Panc1 (cell line): ENCODE measurements at regions not wholly inside any gene's neighbourhood (a gene's known extent, or its start where the extent isn't known, plus 50 kb on each side); places are given as distances from the start of the nearest gene placed in this dataset.

Source experiments
- POLR2AphosphoS5 ChIP-seq: IDR thresholded peaks from 2 replicates; pipeline ENCODE4 v1.6.1; 2012; ENCODE audit warnings: mild to moderate bottlenecking, low read depth, low read length, moderate library complexity
- TCF7L2 ChIP-seq: IDR thresholded peaks from 2 replicates; pipeline ENCODE4 v1.6.1; 2011; ENCODE audit warnings: mild to moderate bottlenecking, low read depth, low read length, inconsistent platforms
- TF ChIP-seq, protein P1 (sequence below): fragments of 450-650 bp; IDR thresholded peaks from 2 replicates; pipeline ENCODE4 v1.5.1; 2017; ENCODE audit warnings: mild to moderate bottlenecking
- TF ChIP-seq, protein P2 (sequence below), 2 experiments: IDR thresholded peaks; 2 replicates each; pipeline ENCODE4 v1.6.1; 2011 to 2012; ENCODE audit warnings: low read depth in 2 of 2, control low read depth in 1 of 2, low read length in 1 of 2, mild to moderate bottlenecking in 1 of 2, moderate library complexity in 1 of 2; ENCODE audit not compliant: insufficient read depth in 1 of 2

DNA sequence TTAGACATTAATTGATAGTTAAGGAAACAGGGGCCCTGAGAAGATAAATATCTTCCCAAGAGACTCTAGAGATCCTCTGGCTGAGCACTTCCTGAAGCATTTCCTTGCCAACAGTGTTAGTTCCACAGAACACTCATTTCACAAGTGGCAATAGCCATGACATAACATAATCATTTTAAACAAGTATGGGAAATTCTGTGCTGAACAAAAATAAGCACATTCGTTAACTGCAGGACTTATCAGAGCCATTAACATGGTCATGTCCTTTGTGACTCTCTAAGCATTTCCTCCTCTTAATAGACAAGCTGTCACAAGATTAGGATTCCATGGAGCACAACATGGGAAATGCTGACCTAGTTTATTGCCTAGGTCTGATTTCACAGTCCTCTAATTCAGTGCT, 184.9 kb downstream of the SNX18 start:
- TF ChIP-seq, protein P1, sequence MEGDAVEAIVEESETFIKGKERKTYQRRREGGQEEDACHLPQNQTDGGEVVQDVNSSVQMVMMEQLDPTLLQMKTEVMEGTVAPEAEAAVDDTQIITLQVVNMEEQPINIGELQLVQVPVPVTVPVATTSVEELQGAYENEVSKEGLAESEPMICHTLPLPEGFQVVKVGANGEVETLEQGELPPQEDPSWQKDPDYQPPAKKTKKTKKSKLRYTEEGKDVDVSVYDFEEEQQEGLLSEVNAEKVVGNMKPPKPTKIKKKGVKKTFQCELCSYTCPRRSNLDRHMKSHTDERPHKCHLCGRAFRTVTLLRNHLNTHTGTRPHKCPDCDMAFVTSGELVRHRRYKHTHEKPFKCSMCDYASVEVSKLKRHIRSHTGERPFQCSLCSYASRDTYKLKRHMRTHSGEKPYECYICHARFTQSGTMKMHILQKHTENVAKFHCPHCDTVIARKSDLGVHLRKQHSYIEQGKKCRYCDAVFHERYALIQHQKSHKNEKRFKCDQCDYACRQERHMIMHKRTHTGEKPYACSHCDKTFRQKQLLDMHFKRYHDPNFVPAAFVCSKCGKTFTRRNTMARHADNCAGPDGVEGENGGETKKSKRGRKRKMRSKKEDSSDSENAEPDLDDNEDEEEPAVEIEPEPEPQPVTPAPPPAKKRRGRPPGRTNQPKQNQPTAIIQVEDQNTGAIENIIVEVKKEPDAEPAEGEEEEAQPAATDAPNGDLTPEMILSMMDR, result no peak
- TF ChIP-seq POLR2AphosphoS5 (no peak), TCF7L2 (no peak)
- TF ChIP-seq, protein P2, sequence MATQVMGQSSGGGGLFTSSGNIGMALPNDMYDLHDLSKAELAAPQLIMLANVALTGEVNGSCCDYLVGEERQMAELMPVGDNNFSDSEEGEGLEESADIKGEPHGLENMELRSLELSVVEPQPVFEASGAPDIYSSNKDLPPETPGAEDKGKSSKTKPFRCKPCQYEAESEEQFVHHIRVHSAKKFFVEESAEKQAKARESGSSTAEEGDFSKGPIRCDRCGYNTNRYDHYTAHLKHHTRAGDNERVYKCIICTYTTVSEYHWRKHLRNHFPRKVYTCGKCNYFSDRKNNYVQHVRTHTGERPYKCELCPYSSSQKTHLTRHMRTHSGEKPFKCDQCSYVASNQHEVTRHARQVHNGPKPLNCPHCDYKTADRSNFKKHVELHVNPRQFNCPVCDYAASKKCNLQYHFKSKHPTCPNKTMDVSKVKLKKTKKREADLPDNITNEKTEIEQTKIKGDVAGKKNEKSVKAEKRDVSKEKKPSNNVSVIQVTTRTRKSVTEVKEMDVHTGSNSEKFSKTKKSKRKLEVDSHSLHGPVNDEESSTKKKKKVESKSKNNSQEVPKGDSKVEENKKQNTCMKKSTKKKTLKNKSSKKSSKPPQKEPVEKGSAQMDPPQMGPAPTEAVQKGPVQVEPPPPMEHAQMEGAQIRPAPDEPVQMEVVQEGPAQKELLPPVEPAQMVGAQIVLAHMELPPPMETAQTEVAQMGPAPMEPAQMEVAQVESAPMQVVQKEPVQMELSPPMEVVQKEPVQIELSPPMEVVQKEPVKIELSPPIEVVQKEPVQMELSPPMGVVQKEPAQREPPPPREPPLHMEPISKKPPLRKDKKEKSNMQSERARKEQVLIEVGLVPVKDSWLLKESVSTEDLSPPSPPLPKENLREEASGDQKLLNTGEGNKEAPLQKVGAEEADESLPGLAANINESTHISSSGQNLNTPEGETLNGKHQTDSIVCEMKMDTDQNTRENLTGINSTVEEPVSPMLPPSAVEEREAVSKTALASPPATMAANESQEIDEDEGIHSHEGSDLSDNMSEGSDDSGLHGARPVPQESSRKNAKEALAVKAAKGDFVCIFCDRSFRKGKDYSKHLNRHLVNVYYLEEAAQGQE (IDR thresholded peaks at IDR 0.05; ENCODE audit: insufficient read depth in 1 of 2, low read depth in 2 of 2, low read length in 1 of 2), result no peak
